Stimulated activated naive CD4-positive, alpha-beta T cell treated with Interleukin-2 at 50 U/mL for 16 hours (primary cell): ENCODE measurements at regions not wholly inside any gene's neighbourhood (a gene's known extent, or its start where the extent isn't known, plus 50 kb on each side); places are given as distances from the start of the nearest gene placed in this dataset.
A peak's percentile ranks its signal among the peaks of the same experiment; 100 is the strongest.
"Not testable (repeated sequence)": the region's sequence is repeated elsewhere in the genome, so short reads cannot be mapped to it uniquely, and the experiment has no call there.

Experiments
- DNase-seq: peaks from one replicate; lab custom pipeline; 2025; lab: John Stamatoyannopoulos, UW

GRCh38 chr1:176396604-176397395 is 66.2 kb upstream of the PAPPA2 start:
- DNase-seq: not testable (repeated sequence)

- no peak for DNase-seq
Measured at GRCh38 chr1:176391621-176392020, 71.4 kb upstream of the PAPPA2 start.

- no peak for DNase-seq
Measured at GRCh38 chr1:176384841-176385240, 78.1 kb upstream of the PAPPA2 start.

DNA sequence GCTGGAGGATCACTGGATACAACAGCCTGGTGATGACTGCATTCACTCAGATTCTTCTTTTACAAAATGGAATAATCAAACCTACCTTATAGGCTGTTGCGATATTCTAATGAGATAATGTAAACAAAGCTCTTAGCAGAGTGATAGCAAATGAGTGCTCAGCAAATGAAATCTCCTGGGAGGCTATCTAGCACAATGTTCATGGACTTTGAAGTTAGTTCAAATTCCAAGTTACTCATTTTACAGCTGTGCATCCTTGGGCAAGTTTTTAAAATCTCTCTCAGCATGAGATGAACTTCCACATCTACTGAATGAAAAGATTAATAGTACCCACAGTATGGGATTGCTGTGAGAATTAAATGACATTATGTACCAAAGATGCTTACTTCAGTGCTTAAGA is 80.8 kb upstream of the PAPPA2 start:
- no peak for DNase-seq

DNA sequence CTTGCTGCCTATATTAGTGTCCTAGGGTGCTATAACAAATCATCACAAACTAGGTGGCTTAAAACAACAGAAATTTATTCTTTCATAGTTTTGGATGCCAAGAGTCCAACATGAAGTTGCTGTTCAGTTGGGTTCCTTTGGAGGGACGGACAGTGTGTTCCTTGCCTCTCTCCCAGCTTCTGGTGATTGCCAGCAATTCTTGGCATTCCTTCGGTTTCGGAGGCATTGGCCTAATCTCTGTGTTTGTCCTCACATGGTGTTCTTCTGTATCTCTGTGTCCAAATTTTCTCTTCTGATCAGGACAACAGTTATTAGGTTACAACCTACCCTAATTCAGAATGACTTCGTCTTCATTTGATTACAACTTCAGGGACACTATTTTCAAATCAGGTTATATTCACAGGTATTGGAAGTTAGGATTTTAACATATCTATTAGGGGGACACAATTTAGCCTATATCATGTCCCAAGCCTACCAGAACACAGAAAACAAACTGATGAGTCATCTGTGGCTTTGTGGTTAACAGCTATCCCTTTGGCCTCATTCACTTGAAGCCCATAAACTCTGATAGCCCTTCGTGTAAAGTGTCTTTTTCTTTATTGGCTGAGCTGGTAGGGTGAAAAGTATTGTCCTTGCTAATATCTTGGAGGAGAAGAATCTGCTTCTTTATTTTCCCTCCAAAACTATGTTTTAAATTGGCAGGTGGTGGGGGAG is 83.2 kb upstream of the PAPPA2 start:
- DNase-seq: no peak

GRCh38 chr1:176374967-176375569 is 87.9 kb upstream of the PAPPA2 start:
- DNase-seq: peak; percentile 35

GRCh38 chr1:176364236-176364905 is 98.6 kb upstream of the PAPPA2 start:
- no peak for DNase-seq

DNA sequence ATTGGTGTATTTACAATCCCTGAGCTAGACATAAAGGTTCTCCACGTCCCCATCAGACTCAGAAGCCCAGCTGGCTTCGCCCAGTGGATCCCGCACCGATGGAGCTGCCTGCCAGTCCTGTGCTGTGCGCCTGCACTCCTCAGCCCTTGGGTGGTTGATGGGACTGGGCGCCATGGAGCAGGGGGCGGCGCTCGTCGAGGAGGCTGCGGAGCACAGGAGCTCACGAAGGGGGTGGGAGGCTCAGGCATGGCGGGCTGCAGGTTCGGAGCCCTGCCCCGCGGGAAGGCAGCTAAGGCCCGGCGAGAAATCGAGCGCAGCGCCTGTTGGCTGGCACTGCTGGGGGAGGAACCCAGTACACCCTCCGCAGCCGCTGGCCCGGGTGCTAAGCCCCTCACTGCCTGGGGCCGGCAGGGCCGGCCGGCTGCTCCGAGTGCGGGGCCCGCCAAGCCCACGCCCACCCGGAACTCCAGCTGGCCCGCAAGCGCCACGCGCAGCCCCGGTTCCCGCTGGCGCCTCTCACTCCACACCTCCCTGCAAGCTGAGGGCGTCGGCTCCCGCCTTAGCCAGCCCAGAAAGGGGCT is 113.8 kb upstream of the PAPPA2 start:
- not testable (repeated sequence) for DNase-seq

GRCh38 chr1:176341656-176342055 is 121.3 kb upstream of the PAPPA2 start:
- no peak for DNase-seq

DNA sequence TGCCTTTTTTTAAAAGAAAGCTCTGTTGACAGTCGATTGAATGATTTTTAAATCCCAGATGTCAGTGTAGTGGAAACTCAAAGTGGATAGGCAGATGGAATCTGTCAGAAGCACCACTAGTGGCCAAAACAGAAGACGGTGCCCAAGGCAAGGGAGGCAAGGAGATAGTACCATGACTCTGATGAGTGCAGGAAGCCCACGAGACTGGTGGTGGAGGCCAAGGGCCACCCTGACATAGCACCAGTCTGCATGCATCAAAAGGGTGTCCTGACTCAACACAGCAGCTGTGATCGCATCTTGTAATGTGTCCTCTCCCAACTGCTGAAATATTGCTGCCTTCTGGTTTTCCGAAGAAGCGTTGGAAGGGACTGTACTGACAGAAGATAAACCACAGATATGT is 124.1 kb upstream of the PAPPA2 start:
- no peak for DNase-seq

DNA sequence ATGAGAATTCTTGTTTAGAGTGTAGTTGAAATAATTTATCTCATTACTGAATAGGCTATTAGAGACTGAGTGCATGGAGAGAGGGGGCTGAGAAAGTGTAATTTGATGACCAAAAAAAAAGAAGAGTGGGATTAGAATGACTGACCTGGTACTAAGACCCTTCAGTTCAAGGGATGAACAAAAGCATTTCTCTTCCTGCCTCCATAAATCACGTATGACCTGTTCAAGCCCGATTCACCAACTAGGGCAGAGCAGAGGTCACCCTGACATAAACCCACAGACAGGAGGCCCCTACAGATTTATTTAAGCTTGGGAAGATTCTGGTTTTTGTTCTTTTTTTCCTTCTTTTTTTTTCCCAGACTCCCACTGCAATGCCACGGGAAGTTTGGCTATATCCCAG is 123.7 kb upstream of the COP1 start:
- no peak for DNase-seq

GRCh38 chr1:176325664-176326063 is 118.6 kb upstream of the COP1 start:
- no peak for DNase-seq

DNA sequence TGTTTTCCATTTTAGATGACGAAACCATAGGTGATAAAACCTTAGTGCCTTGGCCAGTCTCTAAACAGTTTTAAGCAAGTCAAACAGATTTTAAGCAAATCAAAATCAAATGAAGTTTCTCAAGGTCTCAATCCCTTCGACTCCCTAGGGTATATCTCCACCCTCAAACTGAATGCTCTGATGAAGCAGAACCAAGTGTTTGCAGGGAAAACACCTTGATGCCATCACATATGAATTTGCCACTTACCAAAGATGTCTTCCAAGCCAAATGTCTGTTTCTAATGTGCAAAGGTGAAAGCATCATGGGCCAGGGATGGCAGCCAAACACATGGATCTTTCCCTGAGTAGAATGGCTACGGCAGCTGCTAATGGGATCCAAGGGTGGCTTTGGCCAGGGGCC is 116.4 kb upstream of the COP1 start:
- no peak for DNase-seq

GRCh38 chr1:176315519-176316220 is 108.6 kb upstream of the COP1 start:
- no peak for DNase-seq

GRCh38 chr1:176296602-176297001 is 89.5 kb upstream of the COP1 start:
- not testable (repeated sequence) for DNase-seq

- no peak for DNase-seq
Measured at GRCh38 chr1:176285996-176286395, 78.9 kb upstream of the COP1 start.

DNA sequence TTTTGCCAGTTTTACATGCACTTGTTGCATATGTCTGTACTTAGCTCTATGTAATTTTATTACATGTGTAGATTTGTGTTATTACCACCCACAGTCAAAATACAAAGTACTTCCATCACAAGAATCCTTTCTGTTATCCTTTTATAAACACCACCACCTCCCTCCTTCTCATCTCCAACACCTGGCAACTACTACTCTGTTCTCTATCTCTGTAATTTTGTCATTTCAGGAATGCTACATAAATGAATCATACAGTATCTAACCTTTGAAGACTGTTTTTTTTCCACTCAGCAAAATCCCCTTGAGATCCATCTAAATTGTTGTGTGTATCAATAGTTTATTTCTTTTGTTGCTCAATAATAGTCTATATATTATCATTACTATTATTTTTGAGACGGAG is 64.5 kb upstream of the COP1 start:
- DNase-seq: no peak
